KMS-11 (cell line): ENCODE measurements at regions not wholly inside any gene's neighbourhood (a gene's known extent, or its start where the extent isn't known, plus 50 kb on each side); places are given as distances from the start of the nearest gene placed in this dataset.

Source experiments
- H2AFZ ChIP-seq: fragments of 200-600 bp; sonication (generic); 2 replicates; pipeline ENCODE4 v1.6.1; 2016; ENCODE audit warnings: antibody characterized with exemption, mixed run types, low read depth
- H3K27ac ChIP-seq: fragments of 200-600 bp; sonication (generic); 2 replicates; pipeline ENCODE4 v1.6.1; 2016; ENCODE audit warnings: mild to moderate bottlenecking, mixed run types
- H3K27me3 ChIP-seq: fragments of 200-600 bp; sonication (generic); 2 replicates; pipeline ENCODE4 v1.6.1; 2017; ENCODE audit warnings: mild to moderate bottlenecking, low read depth, mixed run types, moderate library complexity; ENCODE audit not compliant: insufficient read depth
- H3K36me3 ChIP-seq: fragments of 200-600 bp; sonication (generic); 2 replicates; pipeline ENCODE4 v1.6.1; 2017; ENCODE audit warnings: mild to moderate bottlenecking, mixed run types; ENCODE audit not compliant: insufficient read depth
- H3K4me1 ChIP-seq: fragments of 200-600 bp; sonication (generic); 2 replicates; pipeline ENCODE4 v1.6.1; 2016; ENCODE audit warnings: mild to moderate bottlenecking, low read depth, mixed run types; ENCODE audit not compliant: poor library complexity, severe bottlenecking
- H3K4me2 ChIP-seq: fragments of 200-600 bp; sonication (generic); 2 replicates; pipeline ENCODE4 v1.7.0; 2016; ENCODE audit warnings: mild to moderate bottlenecking, mixed run types
- H3K4me3 ChIP-seq: fragments of 200-600 bp; sonication (generic); IDR thresholded peaks from 2 replicates; pipeline ENCODE4 v1.6.1; 2017; ENCODE audit warnings: low read depth, low read length, mixed read lengths; ENCODE audit not compliant: insufficient read depth
- H3K79me2 ChIP-seq: fragments of 200-600 bp; sonication (generic); 2 replicates; pipeline ENCODE4 v1.6.1; 2016; ENCODE audit warnings: low read depth, mixed run types; ENCODE audit not compliant: insufficient read depth
- H3K9ac ChIP-seq: fragments of 200-600 bp; sonication (generic); 2 replicates; pipeline ENCODE4 v1.6.1; 2016; ENCODE audit warnings: mild to moderate bottlenecking, mixed run types
- H4K20me1 ChIP-seq: fragments of 200-600 bp; sonication (generic); 2 replicates; pipeline ENCODE4 v1.6.1; 2016; ENCODE audit warnings: mild to moderate bottlenecking, mixed run types; ENCODE audit not compliant: insufficient read depth
- CTCF ChIP-seq: fragments of 200-600 bp; sonication (generic); conservative IDR thresholded peaks from 2 replicates; pipeline ENCODE4 v1.6.1; 2017; ENCODE audit warnings: low read depth, mild to moderate bottlenecking, antibody characterized with exemption, low read length, moderate library complexity, mixed read lengths

DNA sequence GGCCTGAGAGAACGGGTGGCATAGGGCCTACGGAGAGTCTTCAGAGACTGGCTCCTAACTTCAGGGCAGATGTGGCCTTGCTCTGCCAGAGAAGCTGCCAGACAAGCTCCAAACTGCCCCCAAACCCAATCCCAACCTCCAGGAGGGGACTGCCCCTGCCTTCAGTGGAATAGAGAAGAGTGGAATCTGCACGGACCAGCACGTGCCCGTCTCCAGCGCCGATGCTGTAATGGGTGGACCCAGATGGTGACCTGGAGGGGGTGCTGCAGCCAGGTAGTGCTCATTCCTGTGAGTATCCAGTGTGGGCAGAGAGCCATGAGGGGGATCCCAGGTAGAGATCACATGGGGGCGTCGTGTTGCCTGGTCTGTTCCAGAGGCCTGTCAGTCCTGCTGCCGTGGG, 73.2 kb upstream of the NKX1-1 start:
- no peak overlapping the region for H3K9ac ChIP-seq
- no peak for TF ChIP-seq CTCF
- no peaks in the 10 kb centered on the region for H4K20me1 ChIP-seq
- H3K4me3 ChIP-seq, result no peak overlapping the region
- no peaks in the 10 kb centered on the region for H3K36me3 ChIP-seq
- H3K79me2 ChIP-seq, result no peaks in the 10 kb centered on the region
- no peak overlapping the region for H3K27ac ChIP-seq
- no peak overlapping the region for H2AFZ ChIP-seq
- H3K4me1 ChIP-seq, result no peaks in the 10 kb centered on the region
- H3K4me2 ChIP-seq, result no peak overlapping the region
- peaks cover 3% of the 10 kb centered on the region; the same call in 1 of the 2 replicates for H3K27me3 ChIP-seq

GRCh38 chr4:1478766-1479355, 72.6 kb upstream of the NKX1-1 start:
- no peak for TF ChIP-seq CTCF
- Histone ChIP-seq H3K4me1 (no peaks in the 10 kb centered on the region), H3K36me3 (no peaks in the 10 kb centered on the region), H3K27ac (no peak overlapping the region), H4K20me1 (no peaks in the 10 kb centered on the region), H3K79me2 (no peaks in the 10 kb centered on the region), H3K4me3 (no peak overlapping the region), H2AFZ (no peak overlapping the region), H3K4me2 (no peak overlapping the region), H3K27me3 (peaks cover 3% of the 10 kb centered on the region; the same call in 1 of the 2 replicates), H3K9ac (no peak overlapping the region)

GRCh38 chr4:1477045-1477840, 71.0 kb upstream of the NKX1-1 start:
- Histone ChIP-seq H3K79me2 (no peaks in the 10 kb centered on the region), H3K4me2 (no peak overlapping the region), H3K4me1 (no peaks in the 10 kb centered on the region), H3K27me3 (peaks cover 3% of the 10 kb centered on the region; the same call in 1 of the 2 replicates), H2AFZ (no peak overlapping the region), H3K36me3 (no peaks in the 10 kb centered on the region), H3K9ac (no peak overlapping the region), H3K4me3 (no peak overlapping the region), H3K27ac (no peak overlapping the region), H4K20me1 (no peaks in the 10 kb centered on the region)
- no peak for TF ChIP-seq CTCF

GRCh38 chr4:1476140-1476513, 69.9 kb upstream of the NKX1-1 start:
- peaks cover 3% of the 10 kb centered on the region; the same call in 1 of the 2 replicates for H3K27me3 ChIP-seq
- no peak overlapping the region for H3K9ac ChIP-seq
- no peak overlapping the region for H2AFZ ChIP-seq
- H3K27ac ChIP-seq, result no peak overlapping the region
- no peak overlapping the region for H3K4me3 ChIP-seq
- H4K20me1 ChIP-seq, result no peaks in the 10 kb centered on the region
- TF ChIP-seq CTCF, result no peak
- no peaks in the 10 kb centered on the region for H3K36me3 ChIP-seq
- H3K4me1 ChIP-seq, result no peaks in the 10 kb centered on the region
- H3K4me2 ChIP-seq, result no peak overlapping the region
- no peaks in the 10 kb centered on the region for H3K79me2 ChIP-seq
